BJ (cell line): ENCODE measurements at regions not wholly inside any gene's neighbourhood (a gene's known extent, or its start where the extent isn't known, plus 50 kb on each side); places are given as distances from the start of the nearest gene placed in this dataset.

Source experiments
- CTCF ChIA-PET: fragments of 350-600 bp; formaldehyde crosslinking; extraction: SDS; loops from one replicate; lab custom pipeline; 2021; ENCODE audit warnings: antibody characterized with exemption, inconsistent platforms; lab: Yijun Ruan, JAX
- POLR2A ChIA-PET: fragments of 300-600 bp; sonication (Branson Sonifier 250); formaldehyde crosslinking; extraction: SDS; loops from one replicate; lab custom pipeline; 2021; ENCODE audit warnings: antibody characterized with exemption; lab: Charles Lee
- DNase-seq: peaks from one replicate; pipeline ENCODE4 v3.0.0-alpha.2; 2011; ENCODE audit warnings: low read depth
- H3K27me3 ChIP-seq: 2 replicates; pipeline ENCODE4 v1.6.0; 2011; ENCODE audit warnings: low read length; ENCODE audit not compliant: control insufficient read depth, insufficient read depth
- H3K36me3 ChIP-seq: 2 replicates; pipeline ENCODE4 v1.5.1; 2011; ENCODE audit warnings: low read length; ENCODE audit not compliant: control insufficient read depth, insufficient read depth
- H3K4me3 ChIP-seq: 2 replicates; pipeline ENCODE4 v1.5.1; 2011; ENCODE audit warnings: low read depth, mild to moderate bottlenecking, control low read depth, low read length
- CTCF ChIP-seq: IDR thresholded peaks from 2 replicates; pipeline ENCODE4 v1.5.1; 2011; ENCODE audit warnings: low read depth, mild to moderate bottlenecking, control low read depth, inconsistent platforms, low read length, moderate library complexity; ENCODE audit not compliant: insufficient read depth

DNA sequence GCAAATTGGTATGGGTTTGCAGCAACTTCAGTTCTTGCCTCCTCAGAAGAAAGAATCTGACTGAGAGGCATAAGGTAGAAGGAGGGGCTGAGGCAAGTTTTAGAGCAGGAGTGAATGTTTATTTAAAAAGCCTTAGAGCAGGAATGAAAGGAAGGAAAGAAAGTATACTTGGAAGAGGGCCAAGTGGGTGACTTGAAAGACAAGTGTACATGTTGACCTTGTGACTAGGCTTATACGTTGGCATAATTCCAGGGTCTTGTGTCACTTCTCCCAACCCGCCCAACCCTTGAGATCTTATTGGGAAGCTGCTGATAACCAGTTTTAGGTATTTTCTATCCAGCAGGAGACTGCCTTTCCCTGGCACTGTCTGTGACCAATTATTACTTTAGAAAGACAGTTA lies 436.9 kb upstream of the ZNF717 start:
- ChIA-PET POLR2A (no interaction called here), CTCF (no interaction called here)
- no peak for DNase-seq
- Histone ChIP-seq H3K4me3 (no peak overlapping the region), H3K27me3 (no peaks in the 10 kb centered on the region), H3K36me3 (no peaks in the 10 kb centered on the region)
- no peak for TF ChIP-seq CTCF

DNA sequence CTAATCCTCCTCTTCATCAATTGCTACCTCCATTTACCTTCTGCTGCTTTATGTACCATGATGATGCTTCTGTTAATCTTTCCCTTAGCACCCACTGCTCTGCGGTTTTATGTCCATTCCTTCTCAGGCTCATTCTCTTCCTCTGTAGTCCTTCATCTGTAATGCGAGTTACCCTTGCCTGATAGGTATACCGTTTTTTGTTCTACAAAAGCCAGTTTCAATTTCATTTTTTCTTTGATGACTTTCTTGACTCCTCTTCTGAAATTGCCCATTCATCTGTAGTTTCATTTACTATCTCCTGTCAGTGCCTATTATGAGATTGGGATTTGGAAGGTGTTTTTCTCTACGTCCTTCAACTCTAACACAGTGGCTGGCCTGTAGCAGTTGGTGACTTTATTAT lies 445.9 kb upstream of the ZNF717 start:
- no peak for DNase-seq
- Histone ChIP-seq H3K4me3 (no peak overlapping the region), H3K36me3 (no peaks in the 10 kb centered on the region), H3K27me3 (no peaks in the 10 kb centered on the region)
- ChIA-PET CTCF (no interaction called here), POLR2A (no interaction called here)
- TF ChIP-seq CTCF: no peak

- ChIA-PET POLR2A (no interaction called here), CTCF (no interaction called here)
- no peaks in the 10 kb centered on the region for H3K27me3 ChIP-seq
- DNase-seq: no peak
- H3K4me3 ChIP-seq: no peak overlapping the region
- no peak for TF ChIP-seq CTCF
- H3K36me3 ChIP-seq: no peaks in the 10 kb centered on the region
Observed at GRCh38 chr3:76242886-76243753, 457.8 kb upstream of the ZNF717 start.

DNA sequence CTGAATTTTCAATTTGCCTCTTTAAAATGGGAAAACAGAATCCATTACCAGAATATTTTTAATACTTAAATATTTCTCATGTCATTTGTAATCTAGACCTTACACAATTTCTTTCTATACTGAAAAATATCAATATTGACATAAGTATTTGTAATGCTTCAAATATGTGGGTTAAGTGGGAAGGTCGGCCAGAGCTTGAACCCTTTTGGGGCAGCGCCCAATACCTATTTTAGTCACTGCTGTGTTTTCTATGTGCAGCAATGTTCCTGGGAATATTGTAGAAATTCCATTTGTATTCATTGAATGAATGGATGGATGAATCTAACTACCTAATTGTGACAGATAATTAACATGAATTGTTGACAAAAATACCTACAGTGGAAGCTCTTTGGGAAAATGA lies 459.7 kb upstream of the ZNF717 start:
- no peak for DNase-seq
- no peak for TF ChIP-seq CTCF

DNA sequence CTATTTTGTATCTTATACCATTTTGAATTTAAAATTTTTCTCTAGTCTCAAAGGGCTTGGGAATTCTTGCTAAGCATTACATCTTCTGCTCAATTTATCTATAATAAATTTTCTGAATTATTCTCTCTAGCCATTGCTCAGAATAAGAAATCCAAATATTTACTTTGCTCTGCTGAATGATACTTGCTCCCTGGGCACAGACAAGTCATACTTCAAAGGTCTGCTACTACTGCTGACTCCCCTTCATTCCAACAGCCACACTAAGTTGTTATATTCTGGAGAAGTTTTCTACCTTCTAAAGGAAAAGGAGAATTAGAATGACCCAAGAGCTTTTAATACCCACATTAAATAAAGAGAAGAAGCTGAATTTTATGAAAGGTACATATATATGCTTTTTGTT lies 460.3 kb upstream of the ZNF717 start:
- H3K36me3 ChIP-seq: no peaks in the 10 kb centered on the region
- no peak overlapping the region for H3K4me3 ChIP-seq
- ChIA-PET CTCF (no interaction called here), POLR2A (no interaction called here)
- DNase-seq: no peak
- TF ChIP-seq CTCF: no peak
- no peaks in the 10 kb centered on the region for H3K27me3 ChIP-seq

More for the DNA sequence above, 459.7 kb upstream of the ZNF717 start:
- Histone ChIP-seq H3K36me3 (no peaks in the 10 kb centered on the region), H3K27me3 (no peaks in the 10 kb centered on the region), H3K4me3 (no peak overlapping the region)
- CTCF ChIA-PET: no interaction called here
- POLR2A ChIA-PET: no interaction called here
